HL-60 (cell line): ENCODE measurements at regions not wholly inside any gene's neighbourhood (a gene's known extent, or its start where the extent isn't known, plus 50 kb on each side); places are given as distances from the start of the nearest gene placed in this dataset.

ENCODE experiments used
- DNase-seq, 2 experiments: peaks; one replicate each; pipeline ENCODE4 v3.0.0-alpha.2; 2010 to 2020; ENCODE audit warnings: low read depth in 1 of 2, low spot score in 1 of 2
- H3K27ac ChIP-seq: fragments of 250-450 bp; sonication (Bioruptor Pico); replicated peaks from 2 replicates; pipeline ENCODE4 v1.5.1; 2020; ENCODE audit warnings: mild to moderate bottlenecking, moderate library complexity
- H3K27me3 ChIP-seq: fragments of 250-450 bp; sonication (Bioruptor Pico); 2 replicates; pipeline ENCODE4 v1.5.1; 2021; ENCODE audit warnings: mild to moderate bottlenecking, moderate library complexity; ENCODE audit not compliant: insufficient read depth, poor library complexity, severe bottlenecking
- H3K4me3 ChIP-seq: replicated peaks from 2 replicates; pipeline ENCODE4 v1.5.1; 2011; ENCODE audit warnings: mild to moderate bottlenecking, control low read depth, low read length; ENCODE audit not compliant: insufficient read depth
- GABPA ChIP-seq: IDR thresholded peaks from 2 replicates; pipeline ENCODE4 v1.6.1; 2012; ENCODE audit warnings: low read depth
- POLR2AphosphoS5 ChIP-seq: IDR thresholded peaks from 2 replicates; pipeline ENCODE4 v1.6.1; 2012; ENCODE audit warnings: low read depth
- SPI1 ChIP-seq: IDR thresholded peaks from 2 replicates; pipeline ENCODE4 v1.6.1; 2012; ENCODE audit warnings: low read depth, mild to moderate bottlenecking, borderline replicate concordance
- TF ChIP-seq, protein P1 (sequence below): IDR thresholded peaks from one replicate; pipeline ENCODE4 v1.5.1; 2011; ENCODE audit warnings: low read length, control low read depth, inconsistent platforms; ENCODE audit not compliant: insufficient read depth
- TF ChIP-seq, protein P2 (sequence below): IDR thresholded peaks from 2 replicates; pipeline ENCODE4 v1.6.1; 2012; ENCODE audit warnings: low read depth; ENCODE audit not compliant: insufficient replicate concordance

DNA sequence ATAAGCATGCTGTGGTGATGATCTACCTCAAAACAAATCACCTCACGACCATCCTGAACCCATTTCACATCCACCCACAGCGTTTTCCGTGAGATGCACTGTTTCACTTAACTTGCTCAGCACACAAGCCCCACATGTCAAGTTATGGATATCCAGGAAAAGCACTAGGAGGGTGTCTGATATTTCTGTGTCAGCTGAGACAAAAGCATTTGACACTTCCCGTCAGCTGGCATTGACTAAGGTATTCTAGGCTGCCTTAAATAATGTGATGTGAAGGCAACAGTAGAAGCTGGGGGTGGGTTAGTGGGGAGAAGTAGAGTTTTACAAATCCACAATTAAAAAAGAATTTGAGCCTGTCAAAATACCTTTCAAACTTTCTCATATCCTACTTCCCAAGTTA is 68.7 kb upstream of the MDFIC start:
- TF ChIP-seq GABPA (no peak), SPI1 (no peak), POLR2AphosphoS5 (no peak)
- TF ChIP-seq, protein P1, sequence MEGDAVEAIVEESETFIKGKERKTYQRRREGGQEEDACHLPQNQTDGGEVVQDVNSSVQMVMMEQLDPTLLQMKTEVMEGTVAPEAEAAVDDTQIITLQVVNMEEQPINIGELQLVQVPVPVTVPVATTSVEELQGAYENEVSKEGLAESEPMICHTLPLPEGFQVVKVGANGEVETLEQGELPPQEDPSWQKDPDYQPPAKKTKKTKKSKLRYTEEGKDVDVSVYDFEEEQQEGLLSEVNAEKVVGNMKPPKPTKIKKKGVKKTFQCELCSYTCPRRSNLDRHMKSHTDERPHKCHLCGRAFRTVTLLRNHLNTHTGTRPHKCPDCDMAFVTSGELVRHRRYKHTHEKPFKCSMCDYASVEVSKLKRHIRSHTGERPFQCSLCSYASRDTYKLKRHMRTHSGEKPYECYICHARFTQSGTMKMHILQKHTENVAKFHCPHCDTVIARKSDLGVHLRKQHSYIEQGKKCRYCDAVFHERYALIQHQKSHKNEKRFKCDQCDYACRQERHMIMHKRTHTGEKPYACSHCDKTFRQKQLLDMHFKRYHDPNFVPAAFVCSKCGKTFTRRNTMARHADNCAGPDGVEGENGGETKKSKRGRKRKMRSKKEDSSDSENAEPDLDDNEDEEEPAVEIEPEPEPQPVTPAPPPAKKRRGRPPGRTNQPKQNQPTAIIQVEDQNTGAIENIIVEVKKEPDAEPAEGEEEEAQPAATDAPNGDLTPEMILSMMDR: no peak
- TF ChIP-seq, protein P2, sequence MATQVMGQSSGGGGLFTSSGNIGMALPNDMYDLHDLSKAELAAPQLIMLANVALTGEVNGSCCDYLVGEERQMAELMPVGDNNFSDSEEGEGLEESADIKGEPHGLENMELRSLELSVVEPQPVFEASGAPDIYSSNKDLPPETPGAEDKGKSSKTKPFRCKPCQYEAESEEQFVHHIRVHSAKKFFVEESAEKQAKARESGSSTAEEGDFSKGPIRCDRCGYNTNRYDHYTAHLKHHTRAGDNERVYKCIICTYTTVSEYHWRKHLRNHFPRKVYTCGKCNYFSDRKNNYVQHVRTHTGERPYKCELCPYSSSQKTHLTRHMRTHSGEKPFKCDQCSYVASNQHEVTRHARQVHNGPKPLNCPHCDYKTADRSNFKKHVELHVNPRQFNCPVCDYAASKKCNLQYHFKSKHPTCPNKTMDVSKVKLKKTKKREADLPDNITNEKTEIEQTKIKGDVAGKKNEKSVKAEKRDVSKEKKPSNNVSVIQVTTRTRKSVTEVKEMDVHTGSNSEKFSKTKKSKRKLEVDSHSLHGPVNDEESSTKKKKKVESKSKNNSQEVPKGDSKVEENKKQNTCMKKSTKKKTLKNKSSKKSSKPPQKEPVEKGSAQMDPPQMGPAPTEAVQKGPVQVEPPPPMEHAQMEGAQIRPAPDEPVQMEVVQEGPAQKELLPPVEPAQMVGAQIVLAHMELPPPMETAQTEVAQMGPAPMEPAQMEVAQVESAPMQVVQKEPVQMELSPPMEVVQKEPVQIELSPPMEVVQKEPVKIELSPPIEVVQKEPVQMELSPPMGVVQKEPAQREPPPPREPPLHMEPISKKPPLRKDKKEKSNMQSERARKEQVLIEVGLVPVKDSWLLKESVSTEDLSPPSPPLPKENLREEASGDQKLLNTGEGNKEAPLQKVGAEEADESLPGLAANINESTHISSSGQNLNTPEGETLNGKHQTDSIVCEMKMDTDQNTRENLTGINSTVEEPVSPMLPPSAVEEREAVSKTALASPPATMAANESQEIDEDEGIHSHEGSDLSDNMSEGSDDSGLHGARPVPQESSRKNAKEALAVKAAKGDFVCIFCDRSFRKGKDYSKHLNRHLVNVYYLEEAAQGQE: no peak
- Histone ChIP-seq H3K4me3 (no peak overlapping the region), H3K27ac (no peak overlapping the region), H3K27me3 (no peaks in the 10 kb centered on the region)
- DNase-seq: no peak

DNA sequence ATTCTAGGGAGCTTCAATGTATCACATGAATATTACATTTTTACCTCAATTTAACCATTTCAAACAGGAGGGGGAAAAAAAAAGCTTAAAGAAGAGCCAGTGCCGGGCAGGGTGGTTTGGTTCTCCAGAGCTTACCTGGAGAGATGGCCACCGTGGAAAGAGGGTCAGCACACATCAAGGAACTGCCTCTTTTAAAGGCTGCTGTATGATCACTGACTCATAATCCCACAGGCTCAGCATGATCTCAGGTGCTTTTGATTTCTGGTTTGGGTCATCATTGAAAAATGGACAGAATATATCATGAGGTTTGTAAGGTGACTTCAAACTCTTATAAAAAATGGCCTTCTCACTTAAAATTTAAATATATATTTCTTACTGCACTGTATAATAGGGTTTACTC is 67.5 kb upstream of the MDFIC start:
- TF ChIP-seq GABPA (no peak), POLR2AphosphoS5 (no peak), SPI1 (no peak)
- TF ChIP-seq, protein P2: no peak
- TF ChIP-seq, protein P1: no peak
- no peak for DNase-seq
- Histone ChIP-seq H3K27ac (no peak overlapping the region), H3K27me3 (no peaks in the 10 kb centered on the region), H3K4me3 (no peak overlapping the region)

DNA sequence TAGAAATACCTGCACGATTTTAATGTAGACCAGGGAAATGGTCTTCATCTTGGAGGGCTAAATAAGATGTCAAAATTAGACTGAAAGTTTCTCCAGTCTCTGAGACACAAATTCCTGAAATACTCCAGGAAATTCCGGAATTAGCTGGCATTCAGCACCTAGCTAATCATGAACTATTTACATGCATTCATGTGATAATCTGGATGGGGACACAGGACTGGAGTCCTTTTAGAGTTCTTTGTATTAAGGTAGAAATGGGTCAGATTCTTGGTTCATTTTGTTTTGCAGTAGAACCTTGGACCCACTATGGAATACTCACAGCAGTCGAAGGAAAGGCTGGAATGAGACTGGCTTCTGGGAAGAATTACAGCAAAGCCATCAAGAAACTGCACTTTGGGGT is 65.3 kb upstream of the MDFIC start:
- TF ChIP-seq, protein P2: no peak
- TF ChIP-seq, protein P1: no peak
- TF ChIP-seq SPI1 (no peak), POLR2AphosphoS5 (no peak), GABPA (no peak)
- Histone ChIP-seq H3K4me3 (no peak overlapping the region), H3K27ac (no peak overlapping the region), H3K27me3 (no peaks in the 10 kb centered on the region)
- no peak for DNase-seq
